HG02884 (cell line): ENCODE measurements at regions not wholly inside any gene's neighbourhood (a gene's known extent, or its start where the extent isn't known, plus 50 kb on each side); places are given as distances from the start of the nearest gene placed in this dataset.
"Not testable (repeated sequence)": the region's sequence is repeated elsewhere in the genome, so short reads cannot be mapped to it uniquely, and the experiment has no call there.

ENCODE experiments used
- ATAC-seq: cut with Tn5 transposase; IDR thresholded peaks from one replicate; pipeline ENCODE4 v1.9.1; 2021; ENCODE audit warnings: mild to moderate bottlenecking, moderate library complexity; ENCODE audit not compliant: unreplicated experiment

- not testable (repeated sequence) for ATAC-seq
Measured at GRCh38 chr2:111315188-111315917, 194.6 kb downstream of the BCL2L11 start.

GRCh38 chr2:111316221-111316741 is 195.6 kb downstream of the BCL2L11 start:
- not testable (repeated sequence) for ATAC-seq

DNA sequence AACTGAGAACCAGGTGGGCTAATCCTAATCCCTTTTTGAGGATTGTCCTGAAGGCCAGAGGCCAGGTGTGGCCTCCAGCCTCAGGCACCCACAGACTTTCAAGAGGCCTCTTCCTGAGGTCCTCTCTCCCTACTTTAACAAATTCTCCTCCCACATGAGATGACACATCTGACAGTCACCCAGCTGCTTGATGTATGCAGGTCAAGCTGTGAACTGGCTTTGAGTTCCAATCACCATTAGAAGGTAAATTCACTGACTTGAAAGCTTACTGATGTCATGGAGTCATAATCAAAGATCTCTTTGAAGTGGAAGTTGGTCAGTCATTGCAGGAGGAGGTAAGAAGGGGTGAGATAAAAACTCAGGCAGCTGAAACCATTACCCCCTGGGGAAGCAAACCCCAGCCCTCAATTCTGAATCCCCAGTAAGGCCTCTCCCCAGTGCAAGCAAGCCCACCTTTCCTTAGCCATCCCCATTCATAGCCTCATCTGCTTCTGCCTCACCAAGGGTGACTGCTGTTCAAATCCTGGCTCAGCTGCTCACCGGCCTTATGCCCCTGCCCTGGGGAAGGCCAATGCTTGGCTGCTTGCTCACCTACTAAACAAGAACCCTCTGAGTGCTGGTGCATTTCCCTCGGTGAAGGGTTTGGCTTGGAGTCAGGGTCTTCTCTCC is 196.3 kb downstream of the BCL2L11 start:
- not testable (repeated sequence) for ATAC-seq

DNA sequence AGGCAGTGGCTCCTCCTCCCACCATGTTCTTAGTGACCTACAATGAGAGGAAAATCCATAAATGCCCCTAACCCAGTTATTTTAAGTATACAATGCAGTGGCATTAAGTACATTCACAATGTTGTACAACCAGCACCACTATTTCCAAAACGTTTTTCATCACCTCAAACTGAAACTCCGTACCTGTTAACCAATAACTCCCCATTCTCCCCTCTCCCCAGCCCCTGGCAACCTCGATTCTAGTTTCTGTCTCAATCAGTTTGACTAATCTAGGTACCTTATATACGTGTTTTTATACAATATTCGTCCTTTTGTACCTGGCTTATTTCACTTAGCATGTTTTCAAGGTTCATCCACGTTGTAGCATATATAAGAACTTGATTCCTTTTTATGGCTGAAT is 198.8 kb downstream of the BCL2L11 start:
- not testable (repeated sequence) for ATAC-seq

DNA sequence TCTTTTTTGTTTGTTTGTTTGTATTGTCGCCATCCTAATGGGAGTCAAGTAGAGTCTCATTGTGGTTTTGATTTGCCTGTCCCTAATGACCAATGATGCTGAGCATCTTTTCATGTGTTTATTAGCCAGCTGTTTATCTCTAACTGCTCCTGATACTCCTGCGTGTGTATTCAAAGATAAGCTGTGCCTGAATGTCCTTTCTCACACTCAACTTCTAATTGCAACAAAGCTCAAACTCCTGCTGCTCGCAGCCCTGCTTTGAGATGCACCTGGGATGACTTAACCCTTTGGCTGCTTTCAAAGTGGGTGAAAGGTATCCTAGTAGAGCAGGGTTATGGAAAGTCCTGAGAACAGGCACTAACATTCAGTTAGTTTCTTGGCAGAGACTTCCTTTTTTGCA is 199.6 kb downstream of the BCL2L11 start:
- not testable (repeated sequence) for ATAC-seq

DNA sequence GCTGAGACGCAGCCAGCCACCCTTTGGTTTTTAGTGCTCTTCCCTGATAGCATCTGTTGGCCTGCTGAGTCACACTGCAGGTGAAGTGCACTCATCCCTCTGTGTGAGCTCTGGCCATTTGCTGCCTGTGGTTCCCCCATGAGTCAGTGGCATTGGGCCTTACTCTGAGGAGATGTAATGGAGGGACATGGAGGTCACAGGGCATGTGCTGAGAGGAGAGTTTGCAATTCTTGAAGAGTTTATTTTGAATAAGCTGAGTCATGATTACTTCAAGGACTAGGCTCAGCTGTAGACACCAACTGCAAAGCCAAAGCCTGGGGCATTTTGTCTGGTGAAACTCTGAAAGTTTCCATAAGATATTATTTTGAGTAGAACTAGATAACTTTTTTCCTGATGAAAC is 200.3 kb downstream of the BCL2L11 start:
- not testable (repeated sequence) for ATAC-seq

GRCh38 chr2:111323384-111323783 is 202.7 kb downstream of the BCL2L11 start:
- not testable (repeated sequence) for ATAC-seq

DNA sequence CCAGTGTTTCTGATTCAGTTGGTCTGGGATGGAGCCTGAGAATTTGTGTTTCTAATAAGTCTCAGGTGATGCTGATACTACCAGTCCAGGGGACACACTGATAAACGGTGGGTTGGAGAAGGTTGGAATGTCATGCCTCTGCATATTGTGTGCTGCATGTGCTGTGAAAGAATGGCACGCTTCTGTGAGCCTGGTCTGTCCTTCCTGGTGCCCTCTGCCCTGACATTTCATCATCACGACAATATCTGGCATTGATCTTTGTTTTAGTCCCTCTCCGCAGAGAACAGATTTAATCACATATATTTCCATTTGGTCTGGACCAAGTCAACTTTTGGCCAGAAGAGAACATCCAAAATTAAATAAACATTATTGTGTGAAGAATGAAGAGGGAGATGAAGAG is 207.0 kb downstream of the BCL2L11 start:
- not testable (repeated sequence) for ATAC-seq

GRCh38 chr2:111329309-111329708 is 208.6 kb downstream of the BCL2L11 start:
- ATAC-seq, result not testable (repeated sequence)

- ATAC-seq, result not testable (repeated sequence)
Measured at GRCh38 chr2:111331099-111331724, 210.5 kb downstream of the BCL2L11 start.

GRCh38 chr2:111335220-111335907 is 214.7 kb downstream of the BCL2L11 start:
- ATAC-seq, result not testable (repeated sequence)

DNA sequence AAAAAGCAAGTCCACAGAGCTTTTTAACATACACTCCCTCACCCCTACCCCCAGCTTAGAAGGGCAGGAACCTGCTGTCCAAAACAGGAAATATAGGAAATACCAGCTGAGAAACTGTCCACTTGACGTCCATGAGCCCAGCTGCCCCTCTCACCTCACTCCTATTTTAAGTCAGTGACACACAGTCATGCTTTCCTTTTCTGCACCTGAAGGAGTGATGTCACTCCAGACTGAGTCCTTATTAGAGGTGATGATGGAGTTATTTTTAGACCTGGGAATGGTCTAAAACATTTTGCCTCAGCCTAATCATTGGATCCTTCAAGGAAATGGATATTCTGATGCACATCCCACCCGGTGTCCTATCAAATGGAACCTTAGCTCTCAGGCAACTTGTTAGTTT is 217.8 kb downstream of the BCL2L11 start:
- not testable (repeated sequence) for ATAC-seq

DNA sequence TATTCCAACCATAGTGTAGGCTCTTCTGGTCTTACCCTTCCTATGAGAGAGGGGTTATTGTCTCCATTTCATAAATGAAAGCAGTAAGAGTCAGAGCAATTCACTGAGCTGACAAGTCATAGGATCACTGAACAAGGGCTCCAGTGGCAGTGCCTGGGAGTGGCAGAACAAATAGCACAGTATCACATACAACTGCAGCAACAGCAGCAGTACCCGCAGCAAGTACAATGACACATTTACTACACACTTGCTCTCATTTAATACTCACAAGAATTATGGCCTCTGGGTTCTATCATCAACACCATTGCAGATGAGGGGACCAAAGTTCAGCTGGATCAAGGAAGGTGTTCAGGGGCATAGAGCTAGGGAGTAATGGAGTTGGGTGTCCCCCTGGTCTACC is 218.8 kb downstream of the BCL2L11 start:
- ATAC-seq, result not testable (repeated sequence)

- not testable (repeated sequence) for ATAC-seq
Measured at GRCh38 chr2:111344590-111344989, 223.9 kb downstream of the BCL2L11 start.

- ATAC-seq, result not testable (repeated sequence)
Measured at GRCh38 chr2:111345439-111345838, 224.7 kb downstream of the BCL2L11 start.

GRCh38 chr2:111346018-111346930 is 225.6 kb downstream of the BCL2L11 start:
- not testable (repeated sequence) for ATAC-seq

DNA sequence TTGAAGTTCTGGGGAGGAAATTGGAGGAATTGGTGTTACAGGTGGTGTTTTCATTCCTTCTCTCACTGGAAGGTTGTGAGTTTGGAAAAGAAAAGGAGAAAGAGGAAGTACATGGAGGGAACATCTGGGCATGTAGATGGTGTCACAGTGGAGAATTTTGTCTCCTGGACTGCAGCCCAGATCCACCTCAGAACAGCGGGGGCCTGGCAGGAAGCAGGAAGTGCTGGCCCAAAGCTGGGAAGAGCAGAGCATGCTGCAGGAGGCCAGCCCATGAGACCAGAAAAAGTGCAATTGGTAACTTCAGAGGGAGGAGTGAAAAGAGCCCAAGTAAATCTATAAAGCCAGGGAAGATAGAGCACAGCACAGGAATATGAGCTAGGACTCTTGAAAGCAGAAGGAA is 227.0 kb downstream of the BCL2L11 start:
- not testable (repeated sequence) for ATAC-seq

DNA sequence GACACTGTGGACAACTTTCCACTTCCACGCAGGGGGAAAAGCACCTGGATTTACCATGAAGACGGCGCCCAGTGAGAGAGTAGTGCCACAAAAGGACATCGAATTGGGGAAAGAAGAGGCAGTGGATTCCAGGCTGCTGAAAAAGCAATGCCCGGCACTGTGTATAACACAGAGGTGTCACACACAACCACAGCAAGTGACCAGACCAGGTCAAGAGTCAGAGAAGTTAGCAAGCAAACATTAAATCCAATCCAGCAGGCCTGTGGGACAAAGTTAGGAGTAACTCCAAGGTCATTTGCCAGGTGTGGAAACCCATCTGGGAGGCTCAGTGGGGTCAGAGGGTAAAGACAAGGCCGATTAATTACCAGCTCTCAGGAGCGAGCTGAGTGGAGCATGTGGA is 227.6 kb downstream of the BCL2L11 start:
- not testable (repeated sequence) for ATAC-seq

DNA sequence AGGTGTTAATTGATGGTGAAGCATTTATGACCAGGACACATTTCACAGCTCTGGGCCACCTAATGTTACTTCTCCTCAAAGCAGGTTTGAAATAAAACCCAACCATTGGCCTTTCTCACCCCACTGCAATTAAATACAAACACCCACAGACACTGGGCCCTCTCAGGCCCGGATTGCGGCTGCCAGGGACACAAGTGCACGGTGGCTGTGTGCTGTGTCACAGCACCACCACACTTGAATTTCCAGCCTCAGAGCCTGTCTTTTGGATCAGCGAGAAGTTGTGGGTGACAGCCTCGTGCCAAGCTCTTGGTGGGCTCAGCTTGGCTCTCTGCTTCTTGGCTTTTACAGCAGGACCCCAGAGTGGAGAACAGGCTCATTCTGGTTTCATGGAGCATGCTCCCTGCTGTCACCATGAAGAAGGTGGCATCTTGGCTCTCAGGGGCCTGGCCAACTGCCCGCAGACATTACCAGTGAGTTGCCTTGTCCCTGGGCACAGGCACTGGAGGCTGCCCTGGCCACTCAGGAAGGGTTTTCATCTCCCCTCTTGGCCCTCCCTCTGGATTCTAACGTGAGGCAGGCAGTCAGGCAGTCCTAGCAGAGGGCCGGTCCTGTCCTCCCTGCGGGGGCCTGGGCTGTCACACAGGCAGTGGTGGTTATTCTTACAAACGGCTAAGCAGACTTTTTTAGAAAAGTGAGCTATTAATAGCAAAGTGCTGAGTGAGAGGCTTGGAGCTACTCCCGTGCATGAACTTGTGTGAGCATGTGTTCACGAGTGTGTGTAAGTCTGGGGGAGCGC is 234.5 kb downstream of the BCL2L11 start:
- not testable (repeated sequence) for ATAC-seq
